Liver (tissue), 3 donors: ENCODE measurements at regions not wholly inside any gene's neighbourhood (a gene's known extent, or its start where the extent isn't known, plus 50 kb on each side); places are given as distances from the start of the nearest gene placed in this dataset.
"Not testable (repeated sequence)": the region's sequence is repeated elsewhere in the genome, so short reads cannot be mapped to it uniquely, and the experiment has no call there.

Experiments used
- CTCF ChIP-seq: fragments of 150-350 bp; IDR thresholded peaks from 2 replicates; pipeline ENCODE4 v1.5.1; 2017; ENCODE audit warnings: improper control_type of control experiment, low read depth, low read length; ENCODE audit not compliant: missing input control
- TAF1 ChIP-seq: conservative IDR thresholded peaks from 2 replicates; pipeline ENCODE4 v1.6.1; 2016; ENCODE audit warnings: antibody characterized with exemption, mild to moderate bottlenecking
- donor health status: healthy.
- donor health status: healthy.

DNA sequence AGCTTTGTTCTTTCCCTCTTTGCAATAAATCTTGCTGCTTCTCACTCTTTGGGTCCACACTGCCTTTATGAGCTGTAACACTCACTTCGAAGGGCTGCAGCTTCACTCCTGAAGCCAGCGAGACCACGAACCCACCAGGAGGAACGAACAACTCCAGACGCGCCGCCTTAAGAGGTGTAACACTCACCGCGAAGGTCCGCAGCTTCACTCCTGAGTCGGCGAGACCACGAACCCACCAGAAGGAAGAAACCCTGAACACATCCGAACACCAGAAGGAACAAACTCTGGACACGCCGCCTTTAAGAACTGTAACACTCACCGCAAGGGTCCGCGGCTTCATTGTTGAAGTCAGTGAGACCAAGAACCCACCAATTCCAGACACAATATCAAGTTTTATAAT lies 178.7 kb upstream of the FIGN start:
- TF ChIP-seq TAF1, CTCF: not testable (repeated sequence)
